H1 (cell line): ENCODE measurements at regions not wholly inside any gene's neighbourhood (a gene's known extent, or its start where the extent isn't known, plus 50 kb on each side); places are given as distances from the start of the nearest gene placed in this dataset.

Experiments
- CTCF ChIA-PET: fragments of 300-600 bp; sonication (Branson Sonifier 250); formaldehyde crosslinking; loops from one replicate; lab custom pipeline; 2021; ENCODE audit not compliant: partially characterized antibody; lab: Charles Lee
- POLR2A ChIA-PET: fragments of 300-600 bp; sonication (Branson Sonifier 250); formaldehyde crosslinking; loops from one replicate; lab custom pipeline; 2021; ENCODE audit warnings: inconsistent platforms; ENCODE audit not compliant: partially characterized antibody; lab: Charles Lee
- DNase-seq, 2 experiments: peaks; one replicate each; pipeline versions ENCODE4 v3.0.0 to v3.0.0-alpha.2; 2010 to 2022; ENCODE audit warnings: low spot score in 2 of 2, low read depth in 1 of 2, mixed read lengths in 1 of 2
- FAIRE-seq: peaks from 2 replicates; lab custom pipeline; 2011; peaks lifted over from hg19 to GRCh38; lab: Jason Lieb, UNC
- H2AFZ ChIP-seq: 2 replicates; pipeline ENCODE4 v1.8.1; 2012; ENCODE audit warnings: low read length, inconsistent platforms
- H2AK5ac ChIP-seq: 2 replicates; pipeline ENCODE4 v1.6.1; 2013; ENCODE audit warnings: low read depth, low read length
- H2BK120ac ChIP-seq: replicated peaks from 2 replicates; pipeline ENCODE3; 2013; ENCODE audit warnings: low read depth, low read length, inconsistent platforms
- H2BK12ac ChIP-seq: 2 replicates; pipeline ENCODE4 v1.6.1; 2013; ENCODE audit warnings: low read depth, low read length
- H2BK15ac ChIP-seq: 2 replicates; pipeline ENCODE4 v1.6.1; 2013; ENCODE audit warnings: low read length
- H2BK20ac ChIP-seq: 2 replicates; pipeline ENCODE4 v1.6.1; 2013; ENCODE audit warnings: low read length
- H2BK5ac ChIP-seq: 2 replicates; pipeline ENCODE4 v1.6.1; 2013; ENCODE audit warnings: low read depth, low read length
- H3K14ac ChIP-seq: 2 replicates; pipeline ENCODE4 v1.6.1; 2013; ENCODE audit warnings: inconsistent platforms; ENCODE audit not compliant: insufficient read length
- H3K18ac ChIP-seq: 2 replicates; pipeline ENCODE4 v1.6.1; 2013; ENCODE audit warnings: low read length; ENCODE audit errors: extremely low read depth
- H3K23ac ChIP-seq: 2 replicates; pipeline ENCODE4 v1.6.1; 2013; ENCODE audit warnings: inconsistent platforms; ENCODE audit not compliant: insufficient read length
- H3K23me2 ChIP-seq: 2 replicates; pipeline ENCODE4 v1.6.1; 2013; ENCODE audit warnings: low read depth, low read length
- H3K27ac ChIP-seq: 2 replicates; pipeline ENCODE4 v1.6.1; 2011; ENCODE audit warnings: low read depth, low read length, inconsistent platforms
- H3K27me3 ChIP-seq, 4 experiments: replicated peaks in 1 of 4; 1 replicate in 1 of 4; 2 replicates in 3 of 4; pipeline versions ENCODE4 v1.6.1 to v1.8.1; 2011 to 2013; ENCODE audit warnings: low read length in 3 of 4, mild to moderate bottlenecking in 3 of 4, inconsistent platforms in 2 of 4, mixed read lengths in 2 of 4, moderate library complexity in 1 of 4; ENCODE audit not compliant: control insufficient read depth in 3 of 4, insufficient read depth in 3 of 4; ENCODE audit errors: extremely low read depth in 1 of 4
- H3K36me3 ChIP-seq, 4 experiments: 2 replicates each; pipeline versions ENCODE4 v1.6.1 to v1.8.1; 2011 to 2013; ENCODE audit warnings: mild to moderate bottlenecking in 4 of 4, low read length in 3 of 4, moderate library complexity in 2 of 4, control low read depth in 1 of 4, inconsistent platforms in 1 of 4; ENCODE audit not compliant: insufficient read depth in 4 of 4, control insufficient read depth in 2 of 4
- H3K4ac ChIP-seq: replicated peaks from 2 replicates; pipeline ENCODE3; 2013; ENCODE audit warnings: low read length, low read depth, mixed read lengths, inconsistent platforms; ENCODE audit not compliant: insufficient read length
- H3K4me1 ChIP-seq, 4 experiments: replicated peaks in 1 of 4; 1 replicate in 1 of 4; 2 replicates in 3 of 4; pipeline versions ENCODE4 v1.6.1 to v1.8.1; 2011 to 2013; ENCODE audit warnings: low read length in 3 of 4, inconsistent platforms in 2 of 4, mixed read lengths in 1 of 4; ENCODE audit not compliant: insufficient read depth in 4 of 4, control insufficient read depth in 3 of 4
- H3K4me2 ChIP-seq, 2 experiments: 2 replicates each; pipeline versions ENCODE4 v1.6.1 to v1.8.1; 2011 to 2013; ENCODE audit warnings: low read depth in 2 of 2, low read length in 2 of 2, control low read depth in 1 of 2, inconsistent platforms in 1 of 2, mild to moderate bottlenecking in 1 of 2; ENCODE audit not compliant: insufficient read depth in 1 of 2
- H3K4me3 ChIP-seq, 4 experiments: fragments of 200-600, 300-600 bp in 1 of 4; sonication (generic), shearing (Covaris generic), sonication (Bioruptor Twin) in 1 of 4; 2 replicates each; pipeline versions ENCODE4 v1.5.1 to v1.8.1; 2011 to 2016; ENCODE audit warnings: low read length in 4 of 4, low read depth in 3 of 4, control low read depth in 2 of 4, inconsistent platforms in 2 of 4, mild to moderate bottlenecking in 2 of 4, mixed read lengths in 1 of 4, moderate library complexity in 1 of 4; ENCODE audit not compliant: insufficient read depth in 2 of 4; ENCODE audit errors: extremely low read depth in 1 of 4
- H3K56ac ChIP-seq: replicated peaks from 2 replicates; pipeline ENCODE3; 2013; ENCODE audit warnings: low read depth, mild to moderate bottlenecking, mixed read lengths, low read length, inconsistent platforms; ENCODE audit not compliant: insufficient read length
- H3K79me1 ChIP-seq: 2 replicates; pipeline ENCODE4 v1.6.1; 2013; ENCODE audit warnings: low read depth, low read length, control low read depth
- H3K79me2 ChIP-seq, 2 experiments: 2 replicates each; pipeline versions ENCODE4 v1.6.1 to v1.8.1; 2012 to 2013; ENCODE audit warnings: low read length in 2 of 2, mild to moderate bottlenecking in 2 of 2, inconsistent platforms in 1 of 2; ENCODE audit not compliant: insufficient read depth in 2 of 2, control insufficient read depth in 1 of 2
- H3K9ac ChIP-seq, 4 experiments: replicated peaks in 1 of 4; 1 replicate in 1 of 4; 2 replicates in 3 of 4; pipeline versions ENCODE4 v1.6.1 to v1.8.1; 2011 to 2013; ENCODE audit warnings: low read depth in 3 of 4, low read length in 3 of 4, control low read depth in 2 of 4, mild to moderate bottlenecking in 2 of 4, moderate library complexity in 2 of 4, inconsistent platforms in 1 of 4; ENCODE audit errors: extremely low read depth in 1 of 4
- H3K9me3 ChIP-seq, 2 experiments: 2 replicates each; pipeline versions ENCODE4 v1.6.1 to v1.8.1; 2012 to 2013; ENCODE audit warnings: mild to moderate bottlenecking in 2 of 2, moderate library complexity in 2 of 2, control low read depth in 1 of 2, inconsistent platforms in 1 of 2, low read depth in 1 of 2, low read length in 1 of 2, mixed read lengths in 1 of 2; ENCODE audit not compliant: insufficient read depth in 2 of 2
- H4K20me1 ChIP-seq, 2 experiments: replicated peaks in 1 of 2; 2 replicates each; pipeline versions ENCODE3 to v1.8.1; 2011 to 2013; ENCODE audit warnings: inconsistent platforms in 2 of 2, low read length in 2 of 2, mild to moderate bottlenecking in 1 of 2; ENCODE audit not compliant: insufficient read depth in 2 of 2, control insufficient read depth in 1 of 2
- H4K5ac ChIP-seq: 2 replicates; pipeline ENCODE4 v1.6.1; 2013; ENCODE audit warnings: low read length, low read depth, mixed read lengths, inconsistent platforms; ENCODE audit not compliant: insufficient read length
- H4K8ac ChIP-seq: 2 replicates; pipeline ENCODE4 v1.8.0; 2013; ENCODE audit warnings: mild to moderate bottlenecking, moderate library complexity, low read length, inconsistent platforms; ENCODE audit not compliant: insufficient read depth; ENCODE audit errors: extremely low read depth
- H4K91ac ChIP-seq: replicated peaks from 2 replicates; pipeline ENCODE3; 2013; ENCODE audit warnings: low read length, mixed read lengths, inconsistent platforms; ENCODE audit not compliant: insufficient read length
- ASH2L ChIP-seq: fragments of 200-600, 300-600 bp; sonication (generic); IDR thresholded peaks from one replicate; pipeline ENCODE4 v1.7.1; 2017; ENCODE audit warnings: low read length
- FOSL1 ChIP-seq: IDR thresholded peaks from 2 replicates; pipeline ENCODE4 v1.6.1; 2011; ENCODE audit warnings: mild to moderate bottlenecking, low read depth, low read length, moderate library complexity; ENCODE audit not compliant: insufficient read depth
- GTF2F1 ChIP-seq: IDR thresholded peaks from 2 replicates; pipeline ENCODE4 v1.6.1; 2012; ENCODE audit warnings: low read depth, low read length, improper control_type of control experiment, borderline replicate concordance
- JUN ChIP-seq: IDR thresholded peaks from 2 replicates; pipeline ENCODE4 v1.6.1; 2011; ENCODE audit warnings: low read depth, mild to moderate bottlenecking, improper control_type of control experiment, low read length
- KDM4A ChIP-seq: IDR thresholded peaks from one replicate; pipeline ENCODE4 v1.7.1; 2012; ENCODE audit warnings: low read depth, mild to moderate bottlenecking, moderate library complexity, low read length, inconsistent platforms; ENCODE audit not compliant: severe bottlenecking
- PHF8 ChIP-seq: fragments of 200-600 bp; sonication (generic); conservative IDR thresholded peaks from 2 replicates; pipeline ENCODE4 v1.7.1; 2012; ENCODE audit warnings: low read depth, mild to moderate bottlenecking, inconsistent platforms, low read length, moderate library complexity
- SIX5 ChIP-seq: IDR thresholded peaks from 2 replicates; pipeline ENCODE4 v1.6.1; 2011; ENCODE audit warnings: mild to moderate bottlenecking, low read depth, low read length
- SP4 ChIP-seq: IDR thresholded peaks from 2 replicates; pipeline ENCODE4 v1.6.1; 2012; ENCODE audit warnings: low read length, inconsistent platforms
- TCF12 ChIP-seq: IDR thresholded peaks from 2 replicates; pipeline ENCODE4 v1.6.1; 2011; ENCODE audit warnings: low read depth, mild to moderate bottlenecking, low read length

DNA sequence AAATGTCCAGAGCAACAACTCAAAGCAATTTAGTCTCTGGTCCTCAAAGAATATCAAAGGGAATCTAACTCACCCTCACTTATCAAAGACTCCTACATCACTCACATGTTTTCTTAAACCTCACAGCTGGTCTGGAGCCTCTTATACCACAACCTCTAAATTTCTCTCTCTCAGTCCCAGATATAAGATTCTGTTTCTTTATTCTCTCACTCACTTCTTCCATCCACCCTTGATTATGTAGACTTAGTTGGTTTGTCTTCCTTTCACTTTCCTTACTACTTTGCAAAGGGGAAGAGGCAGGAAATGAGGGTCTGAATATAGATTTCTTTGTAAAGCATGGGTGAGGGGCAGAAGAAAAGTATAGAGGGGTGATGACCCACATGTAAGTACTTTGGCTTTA, 75.4 kb upstream of the STARD4 start:
- H3K4me3 ChIP-seq, result no peak overlapping the region
- CTCF ChIA-PET, result interaction anchor here (1.0 to 1.4 kb wide), 2 partner anchors 37 to 558 kb away, joined by 3 to 4 read pairs; no protein-coding TSS in a partner anchor
- H4K5ac ChIP-seq, result no peak overlapping the region
- no peak for TF ChIP-seq KDM4A
- no peak for TF ChIP-seq FOSL1
- no peak for TF ChIP-seq PHF8
- TF ChIP-seq SIX5, result no peak
- no peak for TF ChIP-seq TCF12
- TF ChIP-seq JUN, result no peak
- no peak for TF ChIP-seq GTF2F1
- TF ChIP-seq ASH2L, result no peak
- TF ChIP-seq SP4, result no peak

More for the DNA sequence above, 75.4 kb upstream of the STARD4 start:
- H2BK12ac ChIP-seq, result no peak overlapping the region
- H3K18ac ChIP-seq, result no peak overlapping the region
- H3K9me3 ChIP-seq, result no peaks in the 10 kb centered on the region
- FAIRE-seq (no peak), DNase-seq (no peak)
- H2AK5ac ChIP-seq, result no peak overlapping the region
- H3K79me1 ChIP-seq, result no peaks in the 10 kb centered on the region
- no peaks in the 10 kb centered on the region for H3K27me3 ChIP-seq
- H2BK20ac ChIP-seq, result no peak overlapping the region
- H3K56ac ChIP-seq, result no peak overlapping the region
- no peak overlapping the region for H3K9ac ChIP-seq
- no peaks in the 10 kb centered on the region for H4K20me1 ChIP-seq
- no peaks in the 10 kb centered on the region for H3K4me1 ChIP-seq
- no peaks in the 10 kb centered on the region for H3K23me2 ChIP-seq
- H4K91ac ChIP-seq, result no peak overlapping the region
- H2BK5ac ChIP-seq, result no peak overlapping the region
- no peak overlapping the region for H4K8ac ChIP-seq
- H2BK15ac ChIP-seq, result no peak overlapping the region
- no peak overlapping the region for H3K4me2 ChIP-seq
- no peaks in the 10 kb centered on the region for H3K79me2 ChIP-seq
- no peak overlapping the region for H2AFZ ChIP-seq
- no peak overlapping the region for H2BK120ac ChIP-seq
- no peak overlapping the region for H3K23ac ChIP-seq
- no peak overlapping the region for H3K4ac ChIP-seq
- H3K14ac ChIP-seq, result no peak overlapping the region
- POLR2A ChIA-PET, result no interaction called here
- H3K27ac ChIP-seq, result no peak overlapping the region
- no peaks in the 10 kb centered on the region for H3K36me3 ChIP-seq
